HG02798 (cell line): ENCODE measurements at regions not wholly inside any gene's neighbourhood (a gene's known extent, or its start where the extent isn't known, plus 50 kb on each side); places are given as distances from the start of the nearest gene placed in this dataset.
"Not testable (repeated sequence)": the region's sequence is repeated elsewhere in the genome, so short reads cannot be mapped to it uniquely, and the experiment has no call there.

Experiments used
- ATAC-seq: cut with Tn5 transposase; IDR thresholded peaks from one replicate; pipeline ENCODE4 v1.9.1; 2021; ENCODE audit warnings: mild to moderate bottlenecking; ENCODE audit not compliant: unreplicated experiment, poor library complexity

- not testable (repeated sequence) for ATAC-seq
Observed at GRCh38 chr14:105704091-105704490, 177.7 kb downstream of the TMEM121 start.

- not testable (repeated sequence) for ATAC-seq
Observed at GRCh38 chr14:105704492-105704891, 178.1 kb downstream of the TMEM121 start.

- not testable (repeated sequence) for ATAC-seq
Observed at GRCh38 chr14:105705512-105705861, 179.1 kb downstream of the TMEM121 start.

GRCh38 chr14:105705862-105706700, 179.7 kb downstream of the TMEM121 start:
- ATAC-seq, result peak; percentile 50

- not testable (repeated sequence) for ATAC-seq
Observed at GRCh38 chr14:105706701-105707019, 180.3 kb downstream of the TMEM121 start.

GRCh38 chr14:105707099-105707498, 180.7 kb downstream of the TMEM121 start:
- ATAC-seq, result not testable (repeated sequence)

GRCh38 chr14:105707723-105708151, 181.4 kb downstream of the TMEM121 start:
- ATAC-seq, result not testable (repeated sequence)

GRCh38 chr14:105708251-105709134, 182.1 kb downstream of the TMEM121 start:
- not testable (repeated sequence) for ATAC-seq

GRCh38 chr14:105709281-105710118, 183.1 kb downstream of the TMEM121 start:
- ATAC-seq, result no peak

GRCh38 chr14:105710119-105711043, 184.0 kb downstream of the TMEM121 start:
- ATAC-seq, result no peak

GRCh38 chr14:105711044-105711620, 184.7 kb downstream of the TMEM121 start:
- no peak for ATAC-seq

GRCh38 chr14:105711841-105712460, 185.6 kb downstream of the TMEM121 start:
- ATAC-seq, result no peak

- ATAC-seq, result not testable (repeated sequence)
Observed at GRCh38 chr14:105712670-105713069, 186.3 kb downstream of the TMEM121 start.

- ATAC-seq, result not testable (repeated sequence)
Observed at GRCh38 chr14:105713160-105713559, 186.8 kb downstream of the TMEM121 start.

GRCh38 chr14:105713836-105714235, 187.5 kb downstream of the TMEM121 start:
- ATAC-seq, result not testable (repeated sequence)

GRCh38 chr14:105718787-105719186, 192.4 kb downstream of the TMEM121 start:
- not testable (repeated sequence) for ATAC-seq

GRCh38 chr14:105720106-105720505, 193.7 kb downstream of the TMEM121 start:
- not testable (repeated sequence) for ATAC-seq

- ATAC-seq, result not testable (repeated sequence)
Observed at GRCh38 chr14:105720852-105721601, 194.6 kb downstream of the TMEM121 start.
